ENCODE measurements at regions not wholly inside any gene's neighbourhood (a gene's known extent, or its start where the extent isn't known, plus 50 kb on each side); places are given as distances from the start of the nearest gene placed in this dataset.

- Histone ChIP-seq H3K27ac (no peak overlapping the region), H3K4me1 (no peaks in the 10 kb centered on the region), H3K36me3 (no peaks in the 10 kb centered on the region), H3K4me3 (no peak overlapping the region), H3K27me3 (no peaks in the 10 kb centered on the region), H3K9me3 (no peaks in the 10 kb centered on the region)
- 69 to 72% methylated on average over 7 of the region's 7 CpGs for WGBS, 2 donors (ENCODE audit: low coverage in 1 of 2)
- TF ChIP-seq, protein P1, sequence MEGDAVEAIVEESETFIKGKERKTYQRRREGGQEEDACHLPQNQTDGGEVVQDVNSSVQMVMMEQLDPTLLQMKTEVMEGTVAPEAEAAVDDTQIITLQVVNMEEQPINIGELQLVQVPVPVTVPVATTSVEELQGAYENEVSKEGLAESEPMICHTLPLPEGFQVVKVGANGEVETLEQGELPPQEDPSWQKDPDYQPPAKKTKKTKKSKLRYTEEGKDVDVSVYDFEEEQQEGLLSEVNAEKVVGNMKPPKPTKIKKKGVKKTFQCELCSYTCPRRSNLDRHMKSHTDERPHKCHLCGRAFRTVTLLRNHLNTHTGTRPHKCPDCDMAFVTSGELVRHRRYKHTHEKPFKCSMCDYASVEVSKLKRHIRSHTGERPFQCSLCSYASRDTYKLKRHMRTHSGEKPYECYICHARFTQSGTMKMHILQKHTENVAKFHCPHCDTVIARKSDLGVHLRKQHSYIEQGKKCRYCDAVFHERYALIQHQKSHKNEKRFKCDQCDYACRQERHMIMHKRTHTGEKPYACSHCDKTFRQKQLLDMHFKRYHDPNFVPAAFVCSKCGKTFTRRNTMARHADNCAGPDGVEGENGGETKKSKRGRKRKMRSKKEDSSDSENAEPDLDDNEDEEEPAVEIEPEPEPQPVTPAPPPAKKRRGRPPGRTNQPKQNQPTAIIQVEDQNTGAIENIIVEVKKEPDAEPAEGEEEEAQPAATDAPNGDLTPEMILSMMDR (IDR thresholded peaks at IDR 0.05) = no peak
- TF ChIP-seq POLR2A (IDR thresholded peaks at IDR 0.05) = no peak
- TF ChIP-seq EP300 (IDR thresholded peaks at IDR 0.05; ENCODE audit: low read depth) = no peak
- TF ChIP-seq POLR2AphosphoS5 (IDR thresholded peaks at IDR 0.05) = no peak
- DNase-seq = no peak
- intact Hi-C loops (cut with DNase I; ENCODE audit: low total_unique reads) (no loop called here), in situ Hi-C loops (cut with MboI; ENCODE audit: low pct_ligation_motif_present in 1 of 4, low pct_unique_long_range_greater_than_20kb in 1 of 4, low sequenced_read_pairs in 3 of 4) (no loop called here)
Measured at GRCh38 chr13:60757501-60758215, 360.6 kb downstream of the TDRD3 start.

DNA sequence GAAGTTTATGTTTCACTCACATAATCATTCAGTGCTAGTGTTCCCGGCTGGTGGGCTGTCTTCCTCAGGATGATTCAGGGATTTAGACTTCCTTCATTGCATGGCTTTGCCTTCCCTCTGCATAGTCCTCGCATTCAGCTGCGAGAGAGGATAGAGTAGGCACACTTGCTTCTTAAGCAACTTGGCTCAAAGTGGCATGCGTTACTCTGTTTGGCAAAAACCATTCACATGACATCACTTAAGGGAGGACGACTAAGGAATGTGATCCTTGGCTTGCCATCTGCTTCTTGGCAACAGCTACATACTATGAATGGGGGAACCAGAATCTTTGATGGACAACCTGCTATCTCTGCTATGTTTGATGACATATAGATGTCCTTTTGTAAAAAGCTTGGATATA is 359.3 kb downstream of the TDRD3 start:
- H3K27me3 ChIP-seq = no peaks in the 10 kb centered on the region
- no peaks in the 10 kb centered on the region for H3K9me3 ChIP-seq
- DNase-seq = no peak
- H3K4me1 ChIP-seq = no peaks in the 10 kb centered on the region
- in situ Hi-C loops (cut with MboI; ENCODE audit: low pct_ligation_motif_present in 1 of 4, low pct_unique_long_range_greater_than_20kb in 1 of 4, low sequenced_read_pairs in 3 of 4) = no loop called here
- H3K36me3 ChIP-seq = no peaks in the 10 kb centered on the region
- no peak for TF ChIP-seq EP300 (IDR thresholded peaks at IDR 0.05; ENCODE audit: low read depth)
- no peak for TF ChIP-seq POLR2AphosphoS5 (IDR thresholded peaks at IDR 0.05)
- WGBS, 2 donors (ENCODE audit: low coverage in 1 of 2) = 64% methylated on average over 5 of the region's 5 CpGs; no CpG with 5 or more reads in 1 of the 2 donors
- no peak overlapping the region for H3K27ac ChIP-seq
- no peak overlapping the region for H3K4me3 ChIP-seq
- intact Hi-C loops (cut with DNase I; ENCODE audit: low total_unique reads) = no loop called here

- intact Hi-C loops (cut with DNase I; ENCODE audit: low total_unique reads) = no loop called here
- no peak overlapping the region for H3K4me3 ChIP-seq
- WGBS, 2 donors (ENCODE audit: low coverage in 1 of 2) = 64 to 78% methylated on average over 3 to 4 of the region's 4 CpGs
- no peaks in the 10 kb centered on the region for H3K4me1 ChIP-seq
- no peaks in the 10 kb centered on the region for H3K27me3 ChIP-seq
- H3K36me3 ChIP-seq = no peaks in the 10 kb centered on the region
- no peak overlapping the region for H3K27ac ChIP-seq
- DNase-seq = no peak
- TF ChIP-seq, protein P1 (IDR thresholded peaks at IDR 0.05) = no peak
- no peak for TF ChIP-seq POLR2A (IDR thresholded peaks at IDR 0.05)
- no peak for TF ChIP-seq POLR2AphosphoS5 (IDR thresholded peaks at IDR 0.05)
- TF ChIP-seq EP300 (IDR thresholded peaks at IDR 0.05; ENCODE audit: low read depth) = no peak
- in situ Hi-C loops (cut with MboI; ENCODE audit: low pct_ligation_motif_present in 1 of 4, low pct_unique_long_range_greater_than_20kb in 1 of 4, low sequenced_read_pairs in 3 of 4) = no loop called here
- no peaks in the 10 kb centered on the region for H3K9me3 ChIP-seq
Measured at GRCh38 chr13:60755380-60756163, 358.6 kb downstream of the TDRD3 start.

DNA sequence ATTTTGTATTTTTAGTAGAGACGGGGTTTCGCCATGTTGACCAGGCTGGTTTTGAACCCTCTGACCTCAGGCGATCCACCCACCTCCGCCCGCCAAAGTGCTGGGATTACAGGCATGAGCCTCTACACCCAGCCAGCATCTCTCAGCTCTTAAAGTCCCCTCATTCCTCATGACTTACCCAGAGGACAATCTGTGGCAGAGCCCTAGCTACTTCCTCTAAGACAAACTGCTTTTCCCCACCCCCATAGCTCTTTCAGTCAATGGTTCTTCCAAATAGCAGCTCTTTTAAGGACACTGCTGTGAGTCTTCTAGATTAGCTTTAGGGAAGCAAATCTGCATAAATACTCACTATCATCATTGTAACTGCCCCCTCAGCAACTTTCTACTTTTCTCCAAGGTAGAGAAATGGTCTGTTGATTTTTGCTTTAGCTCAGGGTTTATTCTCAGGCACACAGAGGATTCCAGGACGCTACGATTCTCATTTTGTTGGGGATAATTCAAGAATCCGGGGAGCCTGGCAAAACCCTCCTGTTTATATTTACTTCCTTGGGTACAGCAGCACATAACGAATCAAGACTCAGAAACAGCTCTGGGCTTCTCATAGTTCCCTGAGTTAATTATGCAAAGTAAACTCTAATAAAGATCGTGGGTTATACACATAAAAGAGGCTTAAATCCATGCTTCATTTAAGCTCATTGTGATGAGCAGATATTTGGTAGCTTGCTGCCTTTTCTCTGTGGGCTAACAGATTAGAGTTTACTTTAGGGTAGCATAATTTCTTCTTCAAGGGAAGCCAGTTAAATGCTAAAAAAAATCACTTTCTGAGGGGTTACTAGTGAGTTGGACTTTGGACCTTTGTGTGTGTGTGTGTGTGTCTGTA is 357.4 kb downstream of the TDRD3 start:
- in situ Hi-C loops (cut with MboI; ENCODE audit: low pct_ligation_motif_present in 1 of 4, low pct_unique_long_range_greater_than_20kb in 1 of 4, low sequenced_read_pairs in 3 of 4) (no loop called here), intact Hi-C loops (cut with DNase I; ENCODE audit: low total_unique reads) (no loop called here)
- Histone ChIP-seq H3K27ac (no peak overlapping the region), H3K9me3 (no peaks in the 10 kb centered on the region), H3K4me1 (no peaks in the 10 kb centered on the region), H3K36me3 (no peaks in the 10 kb centered on the region), H3K27me3 (no peaks in the 10 kb centered on the region), H3K4me3 (no peak overlapping the region)
- TF ChIP-seq, protein P1 (IDR thresholded peaks at IDR 0.05) = no peak
- TF ChIP-seq EP300 (IDR thresholded peaks at IDR 0.05; ENCODE audit: low read depth) (no peak), POLR2AphosphoS5 (IDR thresholded peaks at IDR 0.05) (no peak), POLR2A (IDR thresholded peaks at IDR 0.05) (no peak)
- WGBS, 2 donors (ENCODE audit: low coverage in 1 of 2) = 79 to 93% methylated on average over 6 to 10 of the region's 10 CpGs
- no peak for DNase-seq

Data from transverse colon (tissue), 4 donors.